ENCODE measurements at regions not wholly inside any gene's neighbourhood (a gene's known extent, or its start where the extent isn't known, plus 50 kb on each side); places are given as distances from the start of the nearest gene placed in this dataset.

DNA sequence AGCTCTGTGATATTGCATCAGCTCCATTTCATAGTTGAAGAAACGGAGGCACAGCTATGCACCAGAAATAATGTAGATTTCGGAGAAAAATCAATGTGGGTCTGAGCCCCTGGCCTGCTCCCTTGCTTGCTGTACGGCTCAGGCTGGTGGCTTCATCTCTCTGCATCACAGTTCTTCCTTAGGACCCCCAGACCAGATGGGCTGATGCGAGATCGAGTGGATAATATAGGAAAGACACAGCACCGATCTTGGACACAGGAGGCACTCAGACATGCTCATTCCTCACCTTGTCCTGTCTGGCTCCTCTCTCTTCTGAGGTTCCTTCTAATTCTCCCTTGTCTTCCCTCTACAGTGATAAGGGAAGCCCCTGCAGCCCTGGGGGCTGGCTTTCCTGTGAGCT lies 365.9 kb upstream of the ZMIZ1 start:
- TF ChIP-seq CTCF (IDR thresholded peaks at IDR 0.05) = no peak
- TF ChIP-seq POLR2AphosphoS5 (IDR thresholded peaks at IDR 0.05) = no peak
- no peak for TF ChIP-seq POLR2A (IDR thresholded peaks at IDR 0.05)
- TF ChIP-seq EP300 (IDR thresholded peaks at IDR 0.05) = no peak

Measured in suprapubic skin (tissue), 4 donors.